Hepatocyte (in vitro differentiated cells): ENCODE measurements at regions not wholly inside any gene's neighbourhood (a gene's known extent, or its start where the extent isn't known, plus 50 kb on each side); places are given as distances from the start of the nearest gene placed in this dataset.

ENCODE experiments used
- EZH2 ChIP-seq: fragments of 200-600 bp; sonication (generic); IDR thresholded peaks from 2 replicates; pipeline ENCODE4 v1.6.1; 2016; ENCODE audit warnings: antibody characterized with exemption, mild to moderate bottlenecking, borderline replicate concordance
- EZH2phosphoT487 ChIP-seq: fragments of 200-600 bp; sonication (generic); IDR thresholded peaks from one replicate; pipeline ENCODE4 v1.6.1; 2018; ENCODE audit warnings: antibody characterized with exemption, mild to moderate bottlenecking, low read depth, moderate library complexity; ENCODE audit not compliant: unreplicated experiment, severe bottlenecking
- TF ChIP-seq, protein P1 (sequence below): fragments of 200-600 bp; sonication (generic); IDR thresholded peaks from 2 replicates; pipeline ENCODE4 v1.5.1; 2016; ENCODE audit warnings: antibody characterized with exemption, mild to moderate bottlenecking; ENCODE audit not compliant: poor library complexity

- TF ChIP-seq, protein P1, sequence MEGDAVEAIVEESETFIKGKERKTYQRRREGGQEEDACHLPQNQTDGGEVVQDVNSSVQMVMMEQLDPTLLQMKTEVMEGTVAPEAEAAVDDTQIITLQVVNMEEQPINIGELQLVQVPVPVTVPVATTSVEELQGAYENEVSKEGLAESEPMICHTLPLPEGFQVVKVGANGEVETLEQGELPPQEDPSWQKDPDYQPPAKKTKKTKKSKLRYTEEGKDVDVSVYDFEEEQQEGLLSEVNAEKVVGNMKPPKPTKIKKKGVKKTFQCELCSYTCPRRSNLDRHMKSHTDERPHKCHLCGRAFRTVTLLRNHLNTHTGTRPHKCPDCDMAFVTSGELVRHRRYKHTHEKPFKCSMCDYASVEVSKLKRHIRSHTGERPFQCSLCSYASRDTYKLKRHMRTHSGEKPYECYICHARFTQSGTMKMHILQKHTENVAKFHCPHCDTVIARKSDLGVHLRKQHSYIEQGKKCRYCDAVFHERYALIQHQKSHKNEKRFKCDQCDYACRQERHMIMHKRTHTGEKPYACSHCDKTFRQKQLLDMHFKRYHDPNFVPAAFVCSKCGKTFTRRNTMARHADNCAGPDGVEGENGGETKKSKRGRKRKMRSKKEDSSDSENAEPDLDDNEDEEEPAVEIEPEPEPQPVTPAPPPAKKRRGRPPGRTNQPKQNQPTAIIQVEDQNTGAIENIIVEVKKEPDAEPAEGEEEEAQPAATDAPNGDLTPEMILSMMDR = no peak
- no peak for TF ChIP-seq EZH2
- no peak for TF ChIP-seq EZH2phosphoT487
Observed at GRCh38 chr2:34602262-34602661, 1003.2 kb upstream of the FAM98A start.
